ENCODE measurements at regions not wholly inside any gene's neighbourhood (a gene's known extent, or its start where the extent isn't known, plus 50 kb on each side); places are given as distances from the start of the nearest gene placed in this dataset.
A peak's percentile ranks its signal among the peaks of the same experiment; 100 is the strongest.

GRCh38 chr18:39705362-39705761 is 2139.8 kb upstream of the CELF4 start:
- DNase-seq (ENCODE audit: low read depth in 2 of 2) = no peak
- no peak for TF ChIP-seq CTCF (IDR thresholded peaks at IDR 0.05; ENCODE audit: low read depth, low read length)
- no peak overlapping the region for H3K4me3 ChIP-seq (replicated peaks in 1 of 2; ENCODE audit: low read depth in 2 of 2, low read length in 2 of 2)

GRCh38 chr18:39702888-39703287 is 2137.3 kb upstream of the CELF4 start:
- no peak for TF ChIP-seq CTCF (IDR thresholded peaks at IDR 0.05; ENCODE audit: low read depth, low read length)
- no peak overlapping the region for H3K4me3 ChIP-seq (replicated peaks in 1 of 2; ENCODE audit: low read depth in 2 of 2, low read length in 2 of 2)
- DNase-seq (ENCODE audit: low read depth in 2 of 2) = no peak

GRCh38 chr18:39701839-39702238 is 2136.2 kb upstream of the CELF4 start:
- TF ChIP-seq CTCF (IDR thresholded peaks at IDR 0.05; ENCODE audit: low read depth, low read length) = no peak
- H3K4me3 ChIP-seq (replicated peaks in 1 of 2; ENCODE audit: low read depth in 2 of 2, low read length in 2 of 2) = no peak overlapping the region
- DNase-seq (ENCODE audit: low read depth in 2 of 2) = peak in 1 of 2 donors; percentile 17

GRCh38 chr18:39701055-39701783 is 2135.6 kb upstream of the CELF4 start:
- peak in 1 of 2 donors; percentile 23 for DNase-seq (ENCODE audit: low read depth in 2 of 2)
- H3K4me3 ChIP-seq (replicated peaks in 1 of 2; ENCODE audit: low read depth in 2 of 2, low read length in 2 of 2) = no peak overlapping the region
- TF ChIP-seq CTCF (IDR thresholded peaks at IDR 0.05; ENCODE audit: low read depth, low read length) = no peak

GRCh38 chr18:39699340-39699964 is 2133.9 kb upstream of the CELF4 start:
- DNase-seq (ENCODE audit: low read depth in 2 of 2) = no peak
- TF ChIP-seq CTCF (IDR thresholded peaks at IDR 0.05; ENCODE audit: low read depth, low read length) = no peak
- no peak overlapping the region for H3K4me3 ChIP-seq (replicated peaks in 1 of 2; ENCODE audit: low read depth in 2 of 2, low read length in 2 of 2)

- no peak for DNase-seq (ENCODE audit: low read depth in 2 of 2)
- TF ChIP-seq CTCF (IDR thresholded peaks at IDR 0.05; ENCODE audit: low read depth, low read length) = no peak
- H3K4me3 ChIP-seq (replicated peaks in 1 of 2; ENCODE audit: low read depth in 2 of 2, low read length in 2 of 2) = no peak overlapping the region
Measured at GRCh38 chr18:39698436-39698835, 2132.8 kb upstream of the CELF4 start.
